Mucosa of descending colon (tissue), 3 donors: ENCODE measurements at regions not wholly inside any gene's neighbourhood (a gene's known extent, or its start where the extent isn't known, plus 50 kb on each side); places are given as distances from the start of the nearest gene placed in this dataset.

Experiments
- ATAC-seq: fragments of 200-7000 bp; cut with Tn5 transposase; one replicate; pipeline ENCODE4 v1.9.1; 2020; ENCODE audit warnings: mild to moderate bottlenecking, moderate library complexity
- DNase-seq, 3 donors: peaks; one replicate each; pipeline ENCODE4 v3.0.0-alpha.2; 2020
- H3K36me3 ChIP-seq: fragments of 200-600 bp; one replicate; pipeline ENCODE4 v1.8.0; 2021; ENCODE audit warnings: low read depth, mild to moderate bottlenecking
- H3K4me1 ChIP-seq: fragments of 200-600 bp; one replicate; pipeline ENCODE4 v1.8.0; 2021; ENCODE audit warnings: low read depth, mild to moderate bottlenecking
- H3K4me3 ChIP-seq: fragments of 200-600 bp; one replicate; pipeline ENCODE4 v1.8.0; 2021; ENCODE audit warnings: mild to moderate bottlenecking
- H3K9me3 ChIP-seq: fragments of 200-600 bp; one replicate; pipeline ENCODE4 v1.8.0; 2021; ENCODE audit warnings: mild to moderate bottlenecking
- intact Hi-C, 2 donors: fragments of 100-400 bp; cut with DNase I in 1 of 2; cut with micrococcal nuclease in 1 of 2; formaldehyde crosslinking; loops; one replicate each; pipeline versions ENCODE4 v1.11.0 to v1.11.1; 2022; cut with DNase I, micrococcal nuclease
- TF ChIP-seq, protein P1 (sequence below): fragments of 200-600 bp; IDR thresholded peaks from one replicate; pipeline ENCODE4 v1.8.0; 2022; ENCODE audit warnings: antibody characterized with exemption, mild to moderate bottlenecking
- donor health status: DM: no; HTN: no; CAD: no; lungs with moderate emphysema.
- donor health status: DM: no; HTN: no; CAD: no.
- donor health status: DM: no; HTN: yes; CAD: no.

DNA sequence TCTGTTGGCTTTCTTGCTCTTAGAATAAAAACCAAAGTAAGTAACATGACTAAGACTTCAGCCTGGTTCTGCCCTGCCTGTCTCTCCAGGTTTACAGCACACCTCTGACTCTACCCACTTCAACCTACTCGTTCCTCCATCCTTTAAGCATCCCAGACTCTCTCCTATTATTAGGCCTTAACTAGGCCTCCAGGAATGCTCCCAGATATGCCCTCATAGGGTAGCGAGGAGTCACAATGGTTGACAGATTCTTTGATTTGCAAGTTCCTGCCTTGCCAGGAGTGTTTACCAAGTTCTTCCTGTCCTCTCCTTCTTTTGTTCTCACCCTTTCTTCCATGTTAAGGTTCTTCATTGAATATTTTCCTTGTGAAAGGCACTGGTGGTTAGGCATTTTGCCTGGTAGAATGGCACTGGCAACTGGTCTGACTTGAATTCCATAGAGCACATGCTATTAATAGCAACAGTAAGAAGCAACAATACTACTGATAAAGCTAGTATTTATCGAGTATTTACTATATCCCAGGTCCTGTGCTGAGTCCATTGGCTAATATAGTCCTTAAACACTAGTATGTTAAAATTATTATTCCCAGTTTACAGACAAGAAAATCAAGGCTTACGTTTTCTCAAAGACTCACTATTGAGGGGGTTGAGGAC lies 327.9 kb upstream of the PRKCQ start:
- Histone ChIP-seq H3K9me3 (no peaks in the 10 kb centered on the region), H3K4me3 (no peak overlapping the region), H3K4me1 (no peaks in the 10 kb centered on the region), H3K36me3 (no peaks in the 10 kb centered on the region)
- TF ChIP-seq, protein P1, sequence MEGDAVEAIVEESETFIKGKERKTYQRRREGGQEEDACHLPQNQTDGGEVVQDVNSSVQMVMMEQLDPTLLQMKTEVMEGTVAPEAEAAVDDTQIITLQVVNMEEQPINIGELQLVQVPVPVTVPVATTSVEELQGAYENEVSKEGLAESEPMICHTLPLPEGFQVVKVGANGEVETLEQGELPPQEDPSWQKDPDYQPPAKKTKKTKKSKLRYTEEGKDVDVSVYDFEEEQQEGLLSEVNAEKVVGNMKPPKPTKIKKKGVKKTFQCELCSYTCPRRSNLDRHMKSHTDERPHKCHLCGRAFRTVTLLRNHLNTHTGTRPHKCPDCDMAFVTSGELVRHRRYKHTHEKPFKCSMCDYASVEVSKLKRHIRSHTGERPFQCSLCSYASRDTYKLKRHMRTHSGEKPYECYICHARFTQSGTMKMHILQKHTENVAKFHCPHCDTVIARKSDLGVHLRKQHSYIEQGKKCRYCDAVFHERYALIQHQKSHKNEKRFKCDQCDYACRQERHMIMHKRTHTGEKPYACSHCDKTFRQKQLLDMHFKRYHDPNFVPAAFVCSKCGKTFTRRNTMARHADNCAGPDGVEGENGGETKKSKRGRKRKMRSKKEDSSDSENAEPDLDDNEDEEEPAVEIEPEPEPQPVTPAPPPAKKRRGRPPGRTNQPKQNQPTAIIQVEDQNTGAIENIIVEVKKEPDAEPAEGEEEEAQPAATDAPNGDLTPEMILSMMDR: no peak
- ATAC-seq (no peak), DNase-seq (no peak)
- intact Hi-C loops: no loop called here

DNA sequence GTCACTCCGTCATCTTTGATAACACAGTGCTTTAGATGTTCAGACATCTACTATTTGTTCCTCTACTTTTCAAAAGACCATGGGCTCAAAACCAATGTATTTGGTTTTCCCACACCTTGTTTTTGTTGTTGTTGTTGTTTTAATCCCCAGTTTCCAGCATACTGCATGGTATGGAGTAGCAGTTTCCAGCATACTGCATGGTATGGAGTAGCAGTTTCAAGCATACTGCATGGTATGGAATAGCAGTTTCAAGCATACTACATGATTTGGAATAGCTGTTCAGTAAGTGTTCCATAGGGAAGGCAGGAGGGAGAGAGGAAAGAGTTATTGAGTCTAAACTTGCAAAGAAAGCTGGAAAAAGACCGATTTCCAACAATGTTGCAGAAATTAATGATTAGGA lies 314.3 kb upstream of the PRKCQ start:
- TF ChIP-seq, protein P1: no peak
- intact Hi-C loops: no loop called here
- no peaks in the 10 kb centered on the region for H3K9me3 ChIP-seq
- no peak overlapping the region for H3K4me3 ChIP-seq
- ATAC-seq (no peak), DNase-seq (no peak)
- H3K4me1 ChIP-seq: no peaks in the 10 kb centered on the region
- H3K36me3 ChIP-seq: no peaks in the 10 kb centered on the region

GRCh38 chr10:6892864-6893263 lies 312.8 kb upstream of the PRKCQ start:
- no peaks in the 10 kb centered on the region for H3K4me1 ChIP-seq
- intact Hi-C loops: no loop called here
- TF ChIP-seq, protein P1: no peak
- DNase-seq (no peak), ATAC-seq (no peak)
- no peak overlapping the region for H3K4me3 ChIP-seq
- H3K36me3 ChIP-seq: no peaks in the 10 kb centered on the region
- no peaks in the 10 kb centered on the region for H3K9me3 ChIP-seq

GRCh38 chr10:6891924-6892323 lies 311.8 kb upstream of the PRKCQ start:
- no peaks in the 10 kb centered on the region for H3K4me1 ChIP-seq
- TF ChIP-seq, protein P1: no peak
- no peak for DNase-seq
- H3K9me3 ChIP-seq: no peaks in the 10 kb centered on the region
- H3K36me3 ChIP-seq: no peaks in the 10 kb centered on the region
- intact Hi-C loops: no loop called here
- no peak overlapping the region for H3K4me3 ChIP-seq
- ATAC-seq: no peak

DNA sequence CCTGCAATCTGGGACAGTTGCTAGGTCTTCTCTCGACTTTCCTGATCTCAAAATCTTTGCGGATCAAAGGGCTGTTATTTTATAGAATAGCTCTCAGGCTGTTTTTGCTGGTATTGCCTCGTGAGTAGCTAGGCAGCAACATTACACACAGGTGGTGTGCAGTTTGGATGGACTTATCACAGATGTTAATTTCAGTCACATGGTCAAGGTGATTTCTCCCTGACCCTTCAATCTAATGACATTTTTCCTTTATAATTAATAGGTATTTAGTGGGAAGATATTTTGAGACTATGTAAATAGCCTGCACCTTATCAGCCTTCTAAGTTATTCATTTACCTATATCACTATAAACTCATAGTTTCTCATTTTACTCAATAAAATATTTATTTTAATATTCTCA lies 309.6 kb upstream of the PRKCQ start:
- H3K36me3 ChIP-seq: no peaks in the 10 kb centered on the region
- no peaks in the 10 kb centered on the region for H3K9me3 ChIP-seq
- DNase-seq (no peak), ATAC-seq (no peak)
- TF ChIP-seq, protein P1: no peak
- no peak overlapping the region for H3K4me3 ChIP-seq
- intact Hi-C loops: no loop called here
- no peaks in the 10 kb centered on the region for H3K4me1 ChIP-seq

- intact Hi-C loops: no loop called here
- H3K4me3 ChIP-seq: no peak overlapping the region
- DNase-seq (no peak), ATAC-seq (no peak)
- no peaks in the 10 kb centered on the region for H3K36me3 ChIP-seq
- TF ChIP-seq, protein P1: no peak
- H3K9me3 ChIP-seq: no peaks in the 10 kb centered on the region
- H3K4me1 ChIP-seq: no peaks in the 10 kb centered on the region
Observed at GRCh38 chr10:6888434-6888833, 308.4 kb upstream of the PRKCQ start.
